H9 (cell line): ENCODE measurements at regions not wholly inside any gene's neighbourhood (a gene's known extent, or its start where the extent isn't known, plus 50 kb on each side); places are given as distances from the start of the nearest gene placed in this dataset.

Experiments used
- DNase-seq: peaks from one replicate; pipeline ENCODE4 v3.0.0-alpha.2; 2017
- H2AFZ ChIP-seq: one replicate; pipeline ENCODE4 v1.6.1; 2013; ENCODE audit warnings: mild to moderate bottlenecking, low read length, control low read depth, moderate library complexity
- H2AK5ac ChIP-seq: 2 replicates; pipeline ENCODE4 v1.6.1; 2013; ENCODE audit warnings: low read length, control low read depth, mixed read lengths; ENCODE audit not compliant: insufficient read length
- H2BK120ac ChIP-seq: one replicate; pipeline ENCODE4 v1.6.1; 2013; ENCODE audit warnings: low read depth, mild to moderate bottlenecking, low read length, control low read depth, inconsistent platforms; ENCODE audit not compliant: poor library complexity, severe bottlenecking
- H2BK12ac ChIP-seq: 2 replicates; pipeline ENCODE4 v1.6.1; 2013; ENCODE audit warnings: low read length, control low read depth, mixed read lengths, low read depth; ENCODE audit not compliant: insufficient read length
- H2BK15ac ChIP-seq: 2 replicates; pipeline ENCODE4 v1.6.1; 2013; ENCODE audit warnings: low read depth, low read length, control low read depth
- H2BK20ac ChIP-seq: one replicate; pipeline ENCODE4 v1.6.1; 2013; ENCODE audit warnings: low read depth, mild to moderate bottlenecking, low read length, control low read depth, inconsistent platforms; ENCODE audit not compliant: poor library complexity, severe bottlenecking
- H2BK5ac ChIP-seq: 2 replicates; pipeline ENCODE4 v1.6.1; 2013; ENCODE audit warnings: low read length, control low read depth, mixed read lengths; ENCODE audit not compliant: insufficient read length
- H3K14ac ChIP-seq: 2 replicates; pipeline ENCODE4 v1.6.1; 2013; ENCODE audit warnings: low read length, control low read depth; ENCODE audit not compliant: insufficient read depth
- H3K18ac ChIP-seq: 2 replicates; pipeline ENCODE4 v1.6.1; 2013; ENCODE audit warnings: low read depth, mild to moderate bottlenecking, mixed read lengths, low read length, control low read depth; ENCODE audit not compliant: insufficient read length
- H3K23ac ChIP-seq: 2 replicates; pipeline ENCODE4 v1.6.1; 2013; ENCODE audit warnings: low read length, control low read depth, mixed read lengths, low read depth; ENCODE audit not compliant: insufficient read length
- H3K23me2 ChIP-seq: 2 replicates; pipeline ENCODE4 v1.6.1; 2013; ENCODE audit warnings: low read depth, mild to moderate bottlenecking, mixed read lengths, low read length, control low read depth; ENCODE audit not compliant: insufficient read length, poor library complexity, severe bottlenecking
- H3K27ac ChIP-seq: 2 replicates; pipeline ENCODE4 v1.5.1; 2013; ENCODE audit warnings: low read length, control low read depth, mixed read lengths, low read depth; ENCODE audit not compliant: insufficient read length
- H3K27me3 ChIP-seq: 2 replicates; pipeline ENCODE4 v1.6.1; 2013; ENCODE audit warnings: low read length, control low read depth, inconsistent platforms; ENCODE audit not compliant: insufficient read depth
- H3K4ac ChIP-seq: 2 replicates; pipeline ENCODE4 v1.6.1; 2013; ENCODE audit warnings: low read depth, mild to moderate bottlenecking, control low read depth, inconsistent platforms, low read length, moderate library complexity
- H3K4me1 ChIP-seq: 2 replicates; pipeline ENCODE4 v1.6.1; 2013; ENCODE audit warnings: low read length, control low read depth, inconsistent platforms; ENCODE audit not compliant: insufficient read depth
- H3K4me2 ChIP-seq: 2 replicates; pipeline ENCODE4 v1.6.1; 2013; ENCODE audit warnings: low read length, control low read depth, mixed read lengths; ENCODE audit not compliant: insufficient read length, insufficient read depth
- H3K56ac ChIP-seq: 2 replicates; pipeline ENCODE4 v1.6.1; 2013; ENCODE audit warnings: low read depth, mild to moderate bottlenecking, mixed read lengths, low read length, control low read depth; ENCODE audit not compliant: insufficient read length
- H3K79me1 ChIP-seq: 2 replicates; pipeline ENCODE4 v1.6.1; 2013; ENCODE audit warnings: low read depth, mild to moderate bottlenecking, moderate library complexity, low read length, control low read depth, inconsistent platforms; ENCODE audit not compliant: insufficient read depth, poor library complexity, severe bottlenecking
- H3K79me2 ChIP-seq: 2 replicates; pipeline ENCODE4 v1.6.1; 2013; ENCODE audit warnings: low read length, control low read depth, inconsistent platforms; ENCODE audit not compliant: insufficient read depth
- H3K9ac ChIP-seq: 2 replicates; pipeline ENCODE4 v1.6.1; 2013; ENCODE audit warnings: low read length, control low read depth, mixed read lengths; ENCODE audit not compliant: insufficient read length; ENCODE audit errors: extremely low read depth
- H3K9me3 ChIP-seq: one replicate; pipeline ENCODE4 v1.6.1; 2013; ENCODE audit warnings: low read depth, low read length, inconsistent platforms; ENCODE audit not compliant: control insufficient read depth
- H3T11ph ChIP-seq: one replicate; pipeline ENCODE4 v1.6.1; 2013; ENCODE audit warnings: mild to moderate bottlenecking, low read length, control low read depth, inconsistent platforms
- H4K20me1 ChIP-seq: one replicate; pipeline ENCODE4 v1.6.1; 2013; ENCODE audit not compliant: control insufficient read depth, insufficient read length, insufficient read depth
- H4K5ac ChIP-seq: 2 replicates; pipeline ENCODE4 v1.6.1; 2013; ENCODE audit warnings: low read depth, mild to moderate bottlenecking, mixed read lengths, low read length, control low read depth; ENCODE audit not compliant: insufficient read length
- H4K8ac ChIP-seq: replicated peaks from 2 replicates; pipeline ENCODE4 v1.6.1; 2013; ENCODE audit warnings: low read length, control low read depth, mixed read lengths, low read depth; ENCODE audit not compliant: insufficient read length
- H4K91ac ChIP-seq: 2 replicates; pipeline ENCODE4 v1.6.1; 2013; ENCODE audit warnings: low read depth, mild to moderate bottlenecking, moderate library complexity, mixed read lengths, low read length, control low read depth; ENCODE audit not compliant: insufficient read length
- H3K27ac Mint-ChIP-seq, 3 experiments: 2 replicates in 2 of 3; 3 replicates in 1 of 3; pipeline ENCODE4 v1.8.0; 2020 to 2021; ENCODE audit warnings: mixed read lengths in 3 of 3, mild to moderate bottlenecking in 1 of 3, moderate library complexity in 1 of 3
- H3K27me3 Mint-ChIP-seq: 2 replicates; pipeline ENCODE4 v1.8.0; 2021; ENCODE audit warnings: low read depth, mild to moderate bottlenecking, moderate library complexity, mixed read lengths
- H3K36me3 Mint-ChIP-seq, 3 experiments: 2 replicates in 2 of 3; 3 replicates in 1 of 3; pipeline ENCODE4 v1.8.0; 2020 to 2021; ENCODE audit warnings: low read depth in 3 of 3, mixed read lengths in 3 of 3; ENCODE audit not compliant: insufficient read depth in 1 of 3
- H3K4me1 Mint-ChIP-seq, 2 experiments: 2 replicates each; pipeline ENCODE4 v1.8.0; 2020; ENCODE audit warnings: mixed read lengths in 2 of 2
- H3K4me3 Mint-ChIP-seq, 2 experiments: 2 replicates in 1 of 2; 3 replicates in 1 of 2; pipeline ENCODE4 v1.8.0; 2020 to 2021; ENCODE audit warnings: mild to moderate bottlenecking in 2 of 2, mixed read lengths in 2 of 2, moderate library complexity in 1 of 2
- H3K9me3 Mint-ChIP-seq, 2 experiments: 2 replicates in 1 of 2; 3 replicates in 1 of 2; pipeline ENCODE4 v1.8.0; 2020; ENCODE audit warnings: mild to moderate bottlenecking in 2 of 2, mixed read lengths in 2 of 2, moderate library complexity in 1 of 2
- WGBS: extraction: QIAGEN DNeasy Blood & Tissue Kit; methylation state at CpG from one replicate; pipeline ENCODE4 v1.1.7; 2013; ENCODE audit warnings: missing lambda C conversion rate, low lambda C conversion rate, mixed read lengths; ENCODE audit not compliant: insufficient read length; ENCODE audit errors: extremely low coverage; 5-methylcytosine and 5-hydroxymethylcytosine counted together
- TF ChIP-seq, protein P1 (sequence below): fragments of 200-600 bp; sonication (generic); conservative IDR thresholded peaks from 3 replicates; pipeline ENCODE4 v1.8.0; 2021; ENCODE audit warnings: antibody characterized with exemption, mild to moderate bottlenecking

DNA sequence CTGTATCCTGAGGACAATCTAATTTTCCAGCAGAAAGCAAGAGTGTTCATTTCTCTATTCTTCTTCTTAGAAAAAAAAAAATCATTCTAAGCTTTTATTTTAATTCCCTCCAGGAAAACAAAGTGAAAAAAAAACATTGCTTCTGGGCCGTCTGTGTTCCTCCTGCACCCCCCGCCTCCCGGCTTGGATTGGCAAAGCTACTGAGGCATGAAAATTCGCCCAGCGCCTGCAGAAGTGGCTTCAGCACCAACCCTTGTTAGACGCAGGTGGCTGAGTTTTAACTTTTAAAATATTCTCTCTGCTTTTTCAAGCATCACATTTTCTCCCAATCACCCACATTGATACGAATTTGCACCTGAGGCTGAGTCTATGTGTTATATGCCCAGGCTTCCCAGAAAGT lies 401.6 kb downstream of the BRD1 start:
- Histone ChIP-seq H2BK20ac (no peak overlapping the region), H3K27me3 (no peaks in the 10 kb centered on the region), H3T11ph (no peak overlapping the region), H3K9me3 (no peaks in the 10 kb centered on the region), H3K79me2 (no peaks in the 10 kb centered on the region), H3K23ac (no peak overlapping the region), H2BK15ac (no peak overlapping the region), H2BK120ac (no peak overlapping the region), H2BK12ac (no peak overlapping the region), H4K8ac (no peak overlapping the region), H2AK5ac (no peak overlapping the region), H3K9ac (no peak overlapping the region), H4K20me1 (no peaks in the 10 kb centered on the region), H3K4me2 (no peak overlapping the region), H3K4me1 (no peaks in the 10 kb centered on the region; the same call in 1 of the 2 replicates), H2AFZ (no peak overlapping the region), H4K5ac (no peak overlapping the region), H3K23me2 (peaks cover 3% of the 10 kb centered on the region), H4K91ac (no peak overlapping the region), H2BK5ac (no peak overlapping the region), H3K4ac (no peak overlapping the region), H3K79me1 (no peaks in the 10 kb centered on the region), H3K18ac (no peak overlapping the region), H3K14ac (no peak overlapping the region), H3K56ac (no peak overlapping the region), H3K27ac (no peak overlapping the region)
- DNase-seq, result no peak
- no peaks in the 10 kb centered on the region; a peak in 1 of 7 replicates for H3K36me3 Mint-ChIP-seq
- WGBS, result no CpG with 5 or more reads among the region's 7 CpGs
- peaks cover 2% of the 10 kb centered on the region in 2 experiments; a peak in 1 of 4 replicates for H3K4me1 Mint-ChIP-seq
- H3K9me3 Mint-ChIP-seq, result no peaks in the 10 kb centered on the region
- H3K27me3 Mint-ChIP-seq, result peaks cover 21% of the 10 kb centered on the region
- TF ChIP-seq, protein P1, sequence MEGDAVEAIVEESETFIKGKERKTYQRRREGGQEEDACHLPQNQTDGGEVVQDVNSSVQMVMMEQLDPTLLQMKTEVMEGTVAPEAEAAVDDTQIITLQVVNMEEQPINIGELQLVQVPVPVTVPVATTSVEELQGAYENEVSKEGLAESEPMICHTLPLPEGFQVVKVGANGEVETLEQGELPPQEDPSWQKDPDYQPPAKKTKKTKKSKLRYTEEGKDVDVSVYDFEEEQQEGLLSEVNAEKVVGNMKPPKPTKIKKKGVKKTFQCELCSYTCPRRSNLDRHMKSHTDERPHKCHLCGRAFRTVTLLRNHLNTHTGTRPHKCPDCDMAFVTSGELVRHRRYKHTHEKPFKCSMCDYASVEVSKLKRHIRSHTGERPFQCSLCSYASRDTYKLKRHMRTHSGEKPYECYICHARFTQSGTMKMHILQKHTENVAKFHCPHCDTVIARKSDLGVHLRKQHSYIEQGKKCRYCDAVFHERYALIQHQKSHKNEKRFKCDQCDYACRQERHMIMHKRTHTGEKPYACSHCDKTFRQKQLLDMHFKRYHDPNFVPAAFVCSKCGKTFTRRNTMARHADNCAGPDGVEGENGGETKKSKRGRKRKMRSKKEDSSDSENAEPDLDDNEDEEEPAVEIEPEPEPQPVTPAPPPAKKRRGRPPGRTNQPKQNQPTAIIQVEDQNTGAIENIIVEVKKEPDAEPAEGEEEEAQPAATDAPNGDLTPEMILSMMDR, result no peak
- no peak overlapping the region for H3K4me3 Mint-ChIP-seq
- no peak overlapping the region for H3K27ac Mint-ChIP-seq
